Osteoblast (primary cell): ENCODE measurements at regions not wholly inside any gene's neighbourhood (a gene's known extent, or its start where the extent isn't known, plus 50 kb on each side); places are given as distances from the start of the nearest gene placed in this dataset.

Experiments used
- DNase-seq: peaks from one replicate; pipeline ENCODE4 v3.0.0; 2011; ENCODE audit warnings: low spot score, mixed read lengths; ENCODE audit not compliant: insufficient read length; ENCODE audit errors: missing footprints
- H2AFZ ChIP-seq: 2 replicates; pipeline ENCODE4 v1.6.0; 2011; ENCODE audit warnings: mild to moderate bottlenecking, low read length
- H3K27ac ChIP-seq: 2 replicates; pipeline ENCODE4 v1.5.1; 2011; ENCODE audit warnings: mild to moderate bottlenecking, low read depth, low read length, moderate library complexity
- H3K27me3 ChIP-seq: 2 replicates; pipeline ENCODE4 v1.6.0; 2012; ENCODE audit warnings: mild to moderate bottlenecking, control low read depth, inconsistent platforms, low read length, moderate library complexity; ENCODE audit not compliant: insufficient read depth
- H3K36me3 ChIP-seq: 2 replicates; pipeline ENCODE4 v1.5.1; 2011; ENCODE audit warnings: mild to moderate bottlenecking, low read length, control low read depth, moderate library complexity; ENCODE audit not compliant: insufficient read depth
- H3K4me1 ChIP-seq: 2 replicates; pipeline ENCODE4 v1.5.1; 2011; ENCODE audit warnings: mild to moderate bottlenecking, low read length, control low read depth, moderate library complexity; ENCODE audit not compliant: insufficient read depth
- H3K4me2 ChIP-seq: 2 replicates; pipeline ENCODE4 v1.6.0; 2011; ENCODE audit warnings: mild to moderate bottlenecking, low read length; ENCODE audit not compliant: insufficient read depth
- H3K4me3 ChIP-seq: fragments of 200-600 bp; sonication (generic); 3 replicates; pipeline ENCODE4 v1.5.1; 2012; ENCODE audit warnings: mild to moderate bottlenecking, low read length, inconsistent platforms; ENCODE audit not compliant: insufficient read depth
- H3K79me2 ChIP-seq: 2 replicates; pipeline ENCODE4 v1.6.0; 2012; ENCODE audit warnings: mild to moderate bottlenecking, low read length, control low read depth, inconsistent platforms; ENCODE audit not compliant: insufficient read depth
- H3K9me3 ChIP-seq: 2 replicates; pipeline ENCODE4 v1.5.1; 2011; ENCODE audit warnings: low read depth, low read length, control low read depth
- H4K20me1 ChIP-seq: 2 replicates; pipeline ENCODE4 v1.6.0; 2012; ENCODE audit warnings: mild to moderate bottlenecking, low read length, control low read depth; ENCODE audit not compliant: insufficient read depth
- CTCF ChIP-seq: IDR thresholded peaks from 2 replicates; pipeline ENCODE4 v1.5.1; 2011; ENCODE audit warnings: mild to moderate bottlenecking, low read depth, low read length, moderate library complexity; ENCODE audit errors: extremely low read depth

GRCh38 chr6:113528111-113528510, 329.0 kb upstream of the MARCKS start:
- Histone ChIP-seq H3K4me3 (no peak overlapping the region), H3K27me3 (no peaks in the 10 kb centered on the region), H3K9me3 (no peaks in the 10 kb centered on the region), H4K20me1 (no peaks in the 10 kb centered on the region), H3K36me3 (no peaks in the 10 kb centered on the region), H3K4me1 (peaks cover 5% of the 10 kb centered on the region), H3K4me2 (no peak overlapping the region), H3K79me2 (no peaks in the 10 kb centered on the region), H2AFZ (no peak overlapping the region), H3K27ac (no peak overlapping the region)
- no peak for TF ChIP-seq CTCF
- DNase-seq = no peak

GRCh38 chr6:113529196-113529595, 327.9 kb upstream of the MARCKS start:
- no peak overlapping the region for H3K4me3 ChIP-seq
- no peaks in the 10 kb centered on the region for H3K9me3 ChIP-seq
- no peaks in the 10 kb centered on the region for H3K79me2 ChIP-seq
- no peaks in the 10 kb centered on the region for H3K36me3 ChIP-seq
- H3K27ac ChIP-seq = no peak overlapping the region
- no peak for TF ChIP-seq CTCF
- H2AFZ ChIP-seq = no peak overlapping the region
- no peaks in the 10 kb centered on the region for H3K27me3 ChIP-seq
- H3K4me1 ChIP-seq = peaks cover 5% of the 10 kb centered on the region
- H3K4me2 ChIP-seq = no peak overlapping the region
- H4K20me1 ChIP-seq = no peaks in the 10 kb centered on the region
- DNase-seq = peak; percentile 73

GRCh38 chr6:113529879-113530278, 327.3 kb upstream of the MARCKS start:
- Histone ChIP-seq H3K9me3 (no peaks in the 10 kb centered on the region), H2AFZ (no peak overlapping the region), H3K27ac (no peak overlapping the region), H3K27me3 (no peaks in the 10 kb centered on the region), H3K4me1 (peaks cover 5% of the 10 kb centered on the region), H3K4me3 (no peak overlapping the region), H3K4me2 (no peak overlapping the region), H3K36me3 (no peaks in the 10 kb centered on the region), H3K79me2 (no peaks in the 10 kb centered on the region), H4K20me1 (no peaks in the 10 kb centered on the region)
- no peak for DNase-seq
- no peak for TF ChIP-seq CTCF

GRCh38 chr6:113530769-113531168, 326.4 kb upstream of the MARCKS start:
- Histone ChIP-seq H3K9me3 (no peaks in the 10 kb centered on the region), H2AFZ (no peak overlapping the region), H3K36me3 (no peaks in the 10 kb centered on the region), H3K4me2 (no peak overlapping the region), H3K4me3 (no peak overlapping the region), H4K20me1 (no peaks in the 10 kb centered on the region), H3K27ac (peak overlapping the region; percentile 24), H3K27me3 (no peaks in the 10 kb centered on the region), H3K79me2 (no peaks in the 10 kb centered on the region), H3K4me1 (peaks cover 5% of the 10 kb centered on the region)
- peak; percentile 92 for DNase-seq
- no peak for TF ChIP-seq CTCF
